Hepatocyte (in vitro differentiated cells): ENCODE measurements at regions not wholly inside any gene's neighbourhood (a gene's known extent, or its start where the extent isn't known, plus 50 kb on each side); places are given as distances from the start of the nearest gene placed in this dataset.

Source experiments
- DNase-seq: peaks from one replicate; pipeline ENCODE4 v3.0.0-alpha.2; 2016; ENCODE audit warnings: low spot score
- H2AFZ ChIP-seq: fragments of 200-600 bp; sonication (generic); 2 replicates; pipeline ENCODE4 v1.6.0; 2016; ENCODE audit warnings: antibody characterized with exemption, mild to moderate bottlenecking
- H3K27ac ChIP-seq: fragments of 200-600 bp; sonication (generic); 2 replicates; pipeline ENCODE4 v1.5.1; 2016; ENCODE audit warnings: mild to moderate bottlenecking
- H3K27me3 ChIP-seq: fragments of 200-600 bp; sonication (generic); 2 replicates; pipeline ENCODE4 v1.6.1; 2016
- H3K36me3 ChIP-seq: fragments of 200-600 bp; sonication (generic); replicated peaks from 2 replicates; pipeline ENCODE4 v1.5.1; 2016; ENCODE audit warnings: low read depth; ENCODE audit not compliant: insufficient read depth
- H3K4me1 ChIP-seq: fragments of 200-600 bp; sonication (generic); 2 replicates; pipeline ENCODE4 v1.5.1; 2016; ENCODE audit warnings: mild to moderate bottlenecking, moderate library complexity; ENCODE audit not compliant: insufficient read depth
- H3K4me2 ChIP-seq: fragments of 200-600 bp; sonication (generic); 2 replicates; pipeline ENCODE4 v1.6.0; 2016
- H3K4me3 ChIP-seq: fragments of 200-600 bp; sonication (generic); 2 replicates; pipeline ENCODE4 v1.5.1; 2016; ENCODE audit warnings: mild to moderate bottlenecking
- H3K79me2 ChIP-seq: fragments of 200-600 bp; sonication (generic); 2 replicates; pipeline ENCODE4 v1.6.0; 2017; ENCODE audit warnings: mild to moderate bottlenecking
- H3K9me2 ChIP-seq: fragments of 200-600 bp; sonication (generic); replicated peaks from 2 replicates; pipeline ENCODE4 v1.6.0; 2017; ENCODE audit warnings: mild to moderate bottlenecking; ENCODE audit not compliant: insufficient read depth
- H3K9me3 ChIP-seq: fragments of 200-600 bp; sonication (generic); 2 replicates; pipeline ENCODE4 v1.5.1; 2016; ENCODE audit warnings: low read depth, mild to moderate bottlenecking
- H4K20me1 ChIP-seq: fragments of 200-600 bp; sonication (generic); 2 replicates; pipeline ENCODE4 v1.6.0; 2016; ENCODE audit warnings: mild to moderate bottlenecking; ENCODE audit not compliant: insufficient read depth, poor library complexity, severe bottlenecking
- CTCF ChIP-seq: fragments of 200-600 bp; sonication (generic); IDR thresholded peaks from 2 replicates; pipeline ENCODE4 v1.5.1; 2016; ENCODE audit warnings: antibody characterized with exemption, mild to moderate bottlenecking; ENCODE audit not compliant: poor library complexity
- EZH2 ChIP-seq: fragments of 200-600 bp; sonication (generic); IDR thresholded peaks from 2 replicates; pipeline ENCODE4 v1.6.1; 2016; ENCODE audit warnings: antibody characterized with exemption, mild to moderate bottlenecking, borderline replicate concordance
- EZH2phosphoT487 ChIP-seq: fragments of 200-600 bp; sonication (generic); IDR thresholded peaks from one replicate; pipeline ENCODE4 v1.6.1; 2018; ENCODE audit warnings: antibody characterized with exemption, mild to moderate bottlenecking, low read depth, moderate library complexity; ENCODE audit not compliant: unreplicated experiment, severe bottlenecking
- WGBS: methylation state at CpG from one replicate; pipeline ENCODE4 v1.1.6; 2016; ENCODE audit warnings: low lambda C conversion rate; ENCODE audit errors: missing lambda C conversion rate; 5-methylcytosine and 5-hydroxymethylcytosine counted together

GRCh38 chr9:119537138-119537537, 167.9 kb upstream of the BRINP1 start:
- Histone ChIP-seq H2AFZ (no peak overlapping the region), H3K4me3 (no peak overlapping the region), H3K4me2 (no peak overlapping the region), H3K4me1 (no peaks in the 10 kb centered on the region), H3K27me3 (no peaks in the 10 kb centered on the region), H3K9me3 (no peaks in the 10 kb centered on the region), H3K27ac (no peak overlapping the region), H4K20me1 (no peaks in the 10 kb centered on the region), H3K79me2 (no peaks in the 10 kb centered on the region), H3K36me3 (no peaks in the 10 kb centered on the region), H3K9me2 (no peaks in the 10 kb centered on the region)
- no peak for DNase-seq
- TF ChIP-seq CTCF = no peak
- no peak for TF ChIP-seq EZH2phosphoT487
- TF ChIP-seq EZH2 = no peak
- WGBS = 47% methylated on average over 3 of the region's 3 CpGs

GRCh38 chr9:119533504-119533903, 164.3 kb upstream of the BRINP1 start:
- Histone ChIP-seq H3K4me1 (no peaks in the 10 kb centered on the region), H3K4me3 (no peak overlapping the region), H2AFZ (no peak overlapping the region), H3K4me2 (no peak overlapping the region), H3K27ac (no peak overlapping the region), H3K9me2 (no peaks in the 10 kb centered on the region), H3K79me2 (no peaks in the 10 kb centered on the region), H3K9me3 (no peaks in the 10 kb centered on the region), H3K27me3 (no peaks in the 10 kb centered on the region), H3K36me3 (no peaks in the 10 kb centered on the region), H4K20me1 (no peaks in the 10 kb centered on the region)
- peak; percentile 17 for DNase-seq
- TF ChIP-seq CTCF (no peak), EZH2phosphoT487 (no peak), EZH2 (no peak)
- WGBS = 30% methylated on average over 3 of the region's 3 CpGs

- no peaks in the 10 kb centered on the region for H3K79me2 ChIP-seq
- H3K27me3 ChIP-seq = no peaks in the 10 kb centered on the region
- 82% methylated on average over 8 of the region's 8 CpGs for WGBS
- H3K4me2 ChIP-seq = no peak overlapping the region
- no peaks in the 10 kb centered on the region for H3K9me2 ChIP-seq
- no peaks in the 10 kb centered on the region for H4K20me1 ChIP-seq
- no peaks in the 10 kb centered on the region for H3K36me3 ChIP-seq
- no peak overlapping the region for H3K27ac ChIP-seq
- H2AFZ ChIP-seq = no peak overlapping the region
- no peak for DNase-seq
- TF ChIP-seq EZH2 = no peak
- no peak for TF ChIP-seq CTCF
- no peak for TF ChIP-seq EZH2phosphoT487
- H3K9me3 ChIP-seq = no peaks in the 10 kb centered on the region
- H3K4me1 ChIP-seq = no peaks in the 10 kb centered on the region
- no peak overlapping the region for H3K4me3 ChIP-seq
These were observed 157.5 kb upstream of the BRINP1 start for GRCh38 chr9:119526698-119527097.

GRCh38 chr9:119523508-119523907, 154.3 kb upstream of the BRINP1 start:
- DNase-seq = no peak
- no peak overlapping the region for H3K27ac ChIP-seq
- no peaks in the 10 kb centered on the region for H3K79me2 ChIP-seq
- no peak overlapping the region for H3K4me3 ChIP-seq
- H3K36me3 ChIP-seq = no peaks in the 10 kb centered on the region
- WGBS = 89% methylated on average over 1 of the region's 1 CpG
- no peak overlapping the region for H3K4me2 ChIP-seq
- H3K9me3 ChIP-seq = no peaks in the 10 kb centered on the region
- H3K27me3 ChIP-seq = no peaks in the 10 kb centered on the region
- no peaks in the 10 kb centered on the region for H3K4me1 ChIP-seq
- TF ChIP-seq EZH2phosphoT487 (no peak), CTCF (no peak), EZH2 (no peak)
- no peaks in the 10 kb centered on the region for H4K20me1 ChIP-seq
- no peak overlapping the region for H2AFZ ChIP-seq
- H3K9me2 ChIP-seq = no peaks in the 10 kb centered on the region
